WTC11 (cell line): ENCODE measurements at regions not wholly inside any gene's neighbourhood (a gene's known extent, or its start where the extent isn't known, plus 50 kb on each side); places are given as distances from the start of the nearest gene placed in this dataset.

ENCODE experiments used
- ATAC-seq: fragments of 200-7000 bp; cut with Tn5 transposase; 2 replicates; pipeline ENCODE4 v1.10.0; 2021; ENCODE audit warnings: mild to moderate bottlenecking, moderate library complexity
- CTCF ChIA-PET: fragments of 300-600 bp; sonication (Branson Sonifier 250); formaldehyde crosslinking; loops from one replicate; lab custom pipeline; 2021; ENCODE audit warnings: antibody characterized with exemption; lab: Charles Lee
- POLR2A ChIA-PET: fragments of 350-600 bp; sonication (Branson Sonifier 250); formaldehyde crosslinking; loops from one replicate; lab custom pipeline; 2021; ENCODE audit warnings: antibody characterized with exemption; lab: Charles Lee
- DNase-seq: peaks from one replicate; pipeline ENCODE4 v3.0.0; 2021; ENCODE audit warnings: low spot score
- H3K27ac Mint-ChIP-seq: 2 replicates; pipeline ENCODE4 v1.8.0; 2021; ENCODE audit warnings: mixed read lengths
- H3K27me3 Mint-ChIP-seq: 2 replicates; pipeline ENCODE4 v1.8.0; 2021; ENCODE audit warnings: low read depth, mild to moderate bottlenecking, moderate library complexity, mixed read lengths
- H3K36me3 Mint-ChIP-seq: 2 replicates; pipeline ENCODE4 v1.8.0; 2021; ENCODE audit warnings: mixed read lengths
- H3K4me1 Mint-ChIP-seq: 2 replicates; pipeline ENCODE4 v1.8.0; 2022; ENCODE audit warnings: mixed read lengths
- H3K4me3 Mint-ChIP-seq: 2 replicates; pipeline ENCODE4 v1.8.0; 2021; ENCODE audit warnings: mild to moderate bottlenecking, moderate library complexity, mixed read lengths
- H3K9me3 Mint-ChIP-seq: 2 replicates; pipeline ENCODE4 v1.8.0; 2021; ENCODE audit warnings: mixed read lengths
- AFF4 ChIP-seq: sonication (generic); formaldehyde crosslinking; IDR thresholded peaks from 2 replicates; pipeline ENCODE4 v1.8.1; 2023; ENCODE audit warnings: mild to moderate bottlenecking, missing genetic modification reagents, borderline replicate concordance
- ATF1 ChIP-seq: sonication (generic); formaldehyde crosslinking; IDR thresholded peaks from 2 replicates; pipeline ENCODE4 v1.8.1; 2023; ENCODE audit warnings: mild to moderate bottlenecking, moderate library complexity, missing genetic modification reagents
- CBFB ChIP-seq: sonication (generic); formaldehyde crosslinking; IDR thresholded peaks from 2 replicates; pipeline ENCODE4 v1.8.1; 2022; ENCODE audit warnings: mild to moderate bottlenecking, low read depth, missing genetic modification reagents
- ESRRA ChIP-seq: sonication (generic); formaldehyde crosslinking; IDR thresholded peaks from 2 replicates; pipeline ENCODE4 v1.8.1; 2022; ENCODE audit warnings: mild to moderate bottlenecking, missing genetic modification reagents, borderline replicate concordance
- GTF2I ChIP-seq: fragments of 250-450 bp; sonication (Bioruptor Pico); conservative IDR thresholded peaks from 2 replicates; pipeline ENCODE4 v1.4.0; 2021; ENCODE audit warnings: mild to moderate bottlenecking
- HMGXB4 ChIP-seq: sonication (generic); formaldehyde crosslinking; IDR thresholded peaks from 2 replicates; pipeline ENCODE4 v1.8.1; 2023; ENCODE audit warnings: mild to moderate bottlenecking, moderate library complexity, missing genetic modification reagents
- MAX ChIP-seq: sonication (generic); formaldehyde crosslinking; IDR thresholded peaks from 2 replicates; pipeline ENCODE4 v1.8.0; 2022; ENCODE audit warnings: mild to moderate bottlenecking, missing genetic modification reagents
- MLX ChIP-seq: sonication (generic); formaldehyde crosslinking; IDR thresholded peaks from 2 replicates; pipeline ENCODE4 v1.8.1; 2023; ENCODE audit warnings: mild to moderate bottlenecking, missing genetic modification reagents, moderate library complexity
- NFE2L1 ChIP-seq: sonication (generic); formaldehyde crosslinking; IDR thresholded peaks from 2 replicates; pipeline ENCODE4 v1.8.1; 2023; ENCODE audit warnings: missing genetic modification reagents
- NR3C1 ChIP-seq: sonication (generic); formaldehyde crosslinking; conservative IDR thresholded peaks from 2 replicates; pipeline ENCODE4 v1.8.1; 2023; ENCODE audit warnings: low read depth, mild to moderate bottlenecking, missing genetic modification reagents
- SMAD3 ChIP-seq: sonication (generic); formaldehyde crosslinking; IDR thresholded peaks from 2 replicates; pipeline ENCODE4 v1.8.0; 2022; ENCODE audit warnings: missing genetic modification reagents, mild to moderate bottlenecking, borderline replicate concordance
- SP1 ChIP-seq: sonication (generic); formaldehyde crosslinking; conservative IDR thresholded peaks from 2 replicates; pipeline ENCODE4 v1.8.1; 2022; ENCODE audit warnings: missing genetic modification reagents
- ZBTB21 ChIP-seq: sonication (generic); formaldehyde crosslinking; IDR thresholded peaks from 2 replicates; pipeline ENCODE4 v1.8.1; 2023; ENCODE audit warnings: mild to moderate bottlenecking, missing genetic modification reagents, borderline replicate concordance
- ZNF121 ChIP-seq: sonication (generic); formaldehyde crosslinking; IDR thresholded peaks from 2 replicates; pipeline ENCODE4 v1.8.0; 2023; ENCODE audit warnings: missing genetic modification reagents
- ZNF232 ChIP-seq: sonication (generic); formaldehyde crosslinking; IDR thresholded peaks from 2 replicates; pipeline ENCODE4 v1.8.0; 2022; ENCODE audit warnings: mild to moderate bottlenecking, missing genetic modification reagents
- ZNF396 ChIP-seq: fragments of 250-450 bp; sonication (Bioruptor Pico); IDR thresholded peaks from 2 replicates; pipeline ENCODE4 v1.8.0; 2021; ENCODE audit warnings: mild to moderate bottlenecking, moderate library complexity, borderline replicate concordance
- TF ChIP-seq, protein P1 (sequence below): sonication (generic); formaldehyde crosslinking; IDR thresholded peaks from 2 replicates; pipeline ENCODE4 v1.8.1; 2022; ENCODE audit warnings: mild to moderate bottlenecking, moderate library complexity, missing genetic modification reagents

DNA sequence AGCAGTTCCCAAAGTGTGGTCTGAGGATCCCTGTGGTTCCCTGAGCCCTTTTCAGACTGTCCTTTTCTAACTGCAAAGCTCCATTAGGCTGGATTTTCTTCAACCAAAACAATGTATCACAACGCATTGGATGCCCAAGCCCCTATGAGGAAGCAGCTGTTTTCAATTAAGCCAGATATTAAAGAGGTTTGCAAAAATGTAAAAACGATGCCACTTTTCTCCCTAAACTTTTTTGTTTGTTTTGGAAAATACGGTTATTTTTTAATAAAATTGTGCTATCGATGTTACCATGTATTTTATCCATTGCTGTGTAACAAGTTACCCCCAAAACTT, 170.4 kb upstream of the BCOR start:
- Mint-ChIP-seq H3K27me3 (peaks cover 12% of the 10 kb centered on the region), H3K4me3 (no peak overlapping the region), H3K4me1 (peaks cover 24% of the 10 kb centered on the region), H3K27ac (no peak overlapping the region), H3K9me3 (0 out of 2 replicates have a peak, but pooled peaks cover 4% of the 10 kb centered on the region), H3K36me3 (no peaks in the 10 kb centered on the region)
- ATAC-seq (no peak), DNase-seq (no peak)
- ChIA-PET POLR2A (no interaction called here), CTCF (interaction anchor here (0.5 to 1.9 kb wide), 4 partner anchors 20 to 456 kb away, joined by 3 to 8 read pairs (median 4); no protein-coding TSS in a partner anchor)
- no peak for TF ChIP-seq NFE2L1 (CRISPR knock-in tag)

GRCh38 chrX:40267334-40268187, 169.8 kb upstream of the BCOR start:
- DNase-seq (no peak), ATAC-seq (no peak)
- peaks cover 12% of the 10 kb centered on the region for H3K27me3 Mint-ChIP-seq
- H3K27ac Mint-ChIP-seq, result no peak overlapping the region
- TF ChIP-seq ZNF396 (no peak), ZNF232 (CRISPR knock-in tag) (no peak), ATF1 (CRISPR knock-in tag) (no peak), AFF4 (CRISPR knock-in tag) (no peak), ESRRA (CRISPR knock-in tag) (no peak), GTF2I (CRISPR knock-in tag) (no peak), NR3C1 (CRISPR knock-in tag) (no peak), ZNF121 (CRISPR knock-in tag) (no peak), MAX (CRISPR knock-in tag) (no peak), CBFB (no peak), ZBTB21 (CRISPR knock-in tag) (no peak)
- TF ChIP-seq, protein P1, sequence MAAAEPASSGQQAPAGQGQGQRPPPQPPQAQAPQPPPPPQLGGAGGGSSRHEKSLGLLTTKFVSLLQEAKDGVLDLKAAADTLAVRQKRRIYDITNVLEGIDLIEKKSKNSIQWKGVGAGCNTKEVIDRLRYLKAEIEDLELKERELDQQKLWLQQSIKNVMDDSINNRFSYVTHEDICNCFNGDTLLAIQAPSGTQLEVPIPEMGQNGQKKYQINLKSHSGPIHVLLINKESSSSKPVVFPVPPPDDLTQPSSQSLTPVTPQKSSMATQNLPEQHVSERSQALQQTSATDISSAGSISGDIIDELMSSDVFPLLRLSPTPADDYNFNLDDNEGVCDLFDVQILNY (CRISPR knock-in tag), result no peak
- H3K36me3 Mint-ChIP-seq, result no peaks in the 10 kb centered on the region
- ChIA-PET POLR2A (no interaction called here), CTCF (interaction anchor here (1.0 to 1.9 kb wide), 11 partner anchors 20 to 536 kb away, joined by 3 to 10 read pairs (median 4); no protein-coding TSS in a partner anchor)
- H3K9me3 Mint-ChIP-seq, result 0 out of 2 replicates have a peak, but pooled peaks cover 4% of the 10 kb centered on the region
- H3K4me1 Mint-ChIP-seq, result peaks cover 18% of the 10 kb centered on the region
- H3K4me3 Mint-ChIP-seq, result peak overlapping the region; percentile 58

- Mint-ChIP-seq H3K4me3 (peak overlapping the region; percentile 58), H3K4me1 (peaks cover 12% of the 10 kb centered on the region), H3K27ac (no peak overlapping the region), H3K9me3 (0 out of 2 replicates have a peak, but pooled peaks cover 4% of the 10 kb centered on the region), H3K27me3 (peaks cover 12% of the 10 kb centered on the region), H3K36me3 (no peaks in the 10 kb centered on the region)
- peak; percentile 66 for DNase-seq
- peak; percentile 92 for ATAC-seq
- ChIA-PET POLR2A (no interaction called here), CTCF (interaction anchor here (1.0 to 1.9 kb wide), 11 partner anchors 19 to 535 kb away, joined by 3 to 10 read pairs (median 4); no protein-coding TSS in a partner anchor)
- no peak for TF ChIP-seq SMAD3 (CRISPR knock-in tag)
- TF ChIP-seq SP1, result peak; percentile 42; the same call in 1 of the 2 replicates
- TF ChIP-seq HMGXB4 (CRISPR knock-in tag), result 0 out of 2 replicates have a peak, but pooled peaks have one; percentile 18
- peak; percentile 33; the same call in 1 of the 2 replicates for TF ChIP-seq MAX (CRISPR knock-in tag)
- no peak for TF ChIP-seq MLX (CRISPR knock-in tag)
Observed at GRCh38 chrX:40266490-40267333, 169.0 kb upstream of the BCOR start.
